Smooth muscle cell (in vitro differentiated cells): ENCODE measurements at regions not wholly inside any gene's neighbourhood (a gene's known extent, or its start where the extent isn't known, plus 50 kb on each side); places are given as distances from the start of the nearest gene placed in this dataset.

Source experiments
- DNase-seq: peaks from one replicate; lab custom pipeline; 2025; ENCODE audit not compliant: unreplicated experiment; lab: John Stamatoyannopoulos, UW
- H2AFZ ChIP-seq: fragments of 200-600 bp; sonication (generic); 2 replicates; pipeline ENCODE4 v1.6.0; 2016; ENCODE audit warnings: antibody characterized with exemption, low read depth, mild to moderate bottlenecking
- H3F3A ChIP-seq: fragments of 200-600 bp; sonication (generic); 2 replicates; pipeline ENCODE4 v1.6.0; 2017; ENCODE audit warnings: antibody characterized with exemption, low read depth
- H3K27ac ChIP-seq: fragments of 200-600 bp; sonication (generic); 2 replicates; pipeline ENCODE4 v1.5.1; 2016; ENCODE audit warnings: low read depth, mild to moderate bottlenecking
- H3K27me3 ChIP-seq: fragments of 200-600 bp; sonication (generic); 2 replicates; pipeline ENCODE4 v1.6.1; 2016; ENCODE audit warnings: low read depth, mild to moderate bottlenecking
- H3K36me3 ChIP-seq: fragments of 200-600 bp; sonication (generic); 2 replicates; pipeline ENCODE4 v1.5.1; 2016; ENCODE audit warnings: low read depth
- H3K4me1 ChIP-seq: fragments of 200-600 bp; sonication (generic); 2 replicates; pipeline ENCODE4 v1.5.1; 2016; ENCODE audit warnings: low read depth
- H3K4me2 ChIP-seq: fragments of 200-600 bp; sonication (generic); 2 replicates; pipeline ENCODE4 v1.6.0; 2016; ENCODE audit warnings: mild to moderate bottlenecking
- H3K4me3 ChIP-seq: fragments of 200-600 bp; sonication (generic); 2 replicates; pipeline ENCODE4 v1.5.1; 2016; ENCODE audit warnings: mild to moderate bottlenecking
- H3K79me2 ChIP-seq: fragments of 200-600 bp; sonication (generic); 2 replicates; pipeline ENCODE4 v1.6.0; 2016; ENCODE audit warnings: low read depth, mild to moderate bottlenecking
- H3K9ac ChIP-seq: fragments of 200-600 bp; sonication (generic); 2 replicates; pipeline ENCODE4 v1.6.0; 2016; ENCODE audit warnings: low read depth
- H3K9me3 ChIP-seq: fragments of 200-600 bp; sonication (generic); replicated peaks from 2 replicates; pipeline ENCODE4 v1.5.1; 2016; ENCODE audit warnings: low read depth
- H4K20me1 ChIP-seq: fragments of 200-600 bp; sonication (generic); 2 replicates; pipeline ENCODE4 v1.6.0; 2016; ENCODE audit warnings: low read depth
- CTCF ChIP-seq: fragments of 200-600 bp; sonication (generic); IDR thresholded peaks from 2 replicates; pipeline ENCODE4 v1.5.1; 2017; ENCODE audit warnings: borderline replicate concordance, mild to moderate bottlenecking, antibody characterized with exemption; ENCODE audit not compliant: insufficient read depth, poor library complexity, severe bottlenecking
- WGBS: methylation state at CpG from one replicate; pipeline ENCODE4 v1.1.7; 2016; ENCODE audit warnings: low lambda C conversion rate; 5-methylcytosine and 5-hydroxymethylcytosine counted together

- 95% methylated on average over 1 of the region's 1 CpG for WGBS
- H3K4me2 ChIP-seq: no peak overlapping the region
- H3K79me2 ChIP-seq: no peaks in the 10 kb centered on the region
- H3F3A ChIP-seq: no peaks in the 10 kb centered on the region
- no peaks in the 10 kb centered on the region for H3K27me3 ChIP-seq
- H4K20me1 ChIP-seq: no peaks in the 10 kb centered on the region
- peaks cover 5% of the 10 kb centered on the region for H3K4me1 ChIP-seq
- H3K9ac ChIP-seq: no peak overlapping the region
- H3K4me3 ChIP-seq: no peak overlapping the region
- H3K27ac ChIP-seq: peak overlapping the region; percentile 53
- no peaks in the 10 kb centered on the region for H3K9me3 ChIP-seq
- no peak for TF ChIP-seq CTCF
- H2AFZ ChIP-seq: no peak overlapping the region
- no peak for DNase-seq
- H3K36me3 ChIP-seq: no peaks in the 10 kb centered on the region
Measured at GRCh38 chr4:23654791-23655190, 235.1 kb downstream of the PPARGC1A start.

GRCh38 chr4:23648854-23649596 is 240.8 kb downstream of the PPARGC1A start:
- peaks cover 5% of the 10 kb centered on the region for H3K4me1 ChIP-seq
- no peaks in the 10 kb centered on the region for H3K27me3 ChIP-seq
- H3K79me2 ChIP-seq: no peaks in the 10 kb centered on the region
- no peaks in the 10 kb centered on the region for H3K36me3 ChIP-seq
- H3K9ac ChIP-seq: no peak overlapping the region
- no peak for DNase-seq
- no peak overlapping the region for H3K4me2 ChIP-seq
- no peak overlapping the region for H2AFZ ChIP-seq
- no peaks in the 10 kb centered on the region for H4K20me1 ChIP-seq
- H3K4me3 ChIP-seq: no peak overlapping the region
- 92% methylated on average over 7 of the region's 7 CpGs for WGBS
- H3K9me3 ChIP-seq: no peaks in the 10 kb centered on the region
- no peak for TF ChIP-seq CTCF
- H3K27ac ChIP-seq: no peak overlapping the region
- no peaks in the 10 kb centered on the region for H3F3A ChIP-seq

GRCh38 chr4:23635468-23635867 is 254.4 kb downstream of the PPARGC1A start:
- H3F3A ChIP-seq: no peaks in the 10 kb centered on the region
- H4K20me1 ChIP-seq: no peaks in the 10 kb centered on the region
- H3K9me3 ChIP-seq: no peaks in the 10 kb centered on the region
- H3K27me3 ChIP-seq: no peaks in the 10 kb centered on the region
- H3K4me3 ChIP-seq: no peak overlapping the region
- no peaks in the 10 kb centered on the region for H3K79me2 ChIP-seq
- no peaks in the 10 kb centered on the region for H3K36me3 ChIP-seq
- H3K4me1 ChIP-seq: no peaks in the 10 kb centered on the region
- DNase-seq: no peak
- H3K9ac ChIP-seq: no peak overlapping the region
- WGBS: 97% methylated on average over 1 of the region's 1 CpG
- H3K27ac ChIP-seq: no peak overlapping the region
- no peak overlapping the region for H2AFZ ChIP-seq
- TF ChIP-seq CTCF: no peak
- H3K4me2 ChIP-seq: no peak overlapping the region
